ENCODE measurements at regions not wholly inside any gene's neighbourhood (a gene's known extent, or its start where the extent isn't known, plus 50 kb on each side); places are given as distances from the start of the nearest gene placed in this dataset.
"Not testable (repeated sequence)": the region's sequence is repeated elsewhere in the genome, so short reads cannot be mapped to it uniquely, and the experiment has no call there.

DNA sequence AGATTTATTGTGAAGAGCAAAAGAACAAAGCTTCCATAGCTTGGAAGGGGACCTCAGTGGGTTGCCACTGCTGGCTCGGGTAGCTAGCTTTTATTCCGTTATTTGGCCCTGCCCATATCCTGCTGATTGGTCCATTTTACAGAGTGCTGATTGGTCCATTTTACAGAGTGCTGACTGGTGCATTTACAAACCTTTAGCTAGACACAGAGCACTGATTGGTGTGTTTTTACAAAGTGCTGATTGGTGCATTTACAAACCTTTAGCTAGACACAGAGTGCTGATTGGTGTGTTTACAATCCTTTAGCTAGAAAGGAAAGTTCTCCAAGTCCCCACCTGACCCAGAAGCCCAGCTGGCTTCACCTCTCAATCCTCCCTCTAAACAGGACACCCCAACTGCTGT is 91.6 kb downstream of the EBLN2 start:
- H4K91ac ChIP-seq (ENCODE audit: low read length); H3K9ac ChIP-seq (ENCODE audit: low read length); H2BK5ac ChIP-seq (ENCODE audit: low read depth, low read length, poor library complexity, severe bottlenecking); H3K4me3 ChIP-seq (ENCODE audit: insufficient read depth in 1 of 2, low read depth in 1 of 2, low read length in 2 of 2); DNase-seq; H3K9me3 ChIP-seq (ENCODE audit: control insufficient read depth, low read length); H2BK12ac ChIP-seq (ENCODE audit: low read length in 2 of 2); H2BK15ac ChIP-seq (ENCODE audit: low read depth, poor library complexity, severe bottlenecking); H3K36me3 ChIP-seq (ENCODE audit: control insufficient read depth in 1 of 2, insufficient read depth in 2 of 2, low read depth in 1 of 2, low read length in 2 of 2); H2AFZ ChIP-seq (ENCODE audit: low read depth, low read length); H3K79me1 ChIP-seq (replicated peaks; ENCODE audit: low read length, poor library complexity, severe bottlenecking); H3K4me2 ChIP-seq (ENCODE audit: low read length, poor library complexity, severe bottlenecking); H3K18ac ChIP-seq (ENCODE audit: low read depth in 1 of 2, low read length in 2 of 2); H2BK120ac ChIP-seq (ENCODE audit: low read depth, low read length); H4K8ac ChIP-seq (ENCODE audit: low read length); H3K23ac ChIP-seq (ENCODE audit: low read length in 2 of 2); H3K4ac ChIP-seq (ENCODE audit: low read depth in 1 of 2, low read length in 2 of 2); H3K4me1 ChIP-seq (ENCODE audit: control insufficient read depth, insufficient read depth, low read depth, low read length); H2AK5ac ChIP-seq (ENCODE audit: low read length, severe bottlenecking); H3K14ac ChIP-seq (ENCODE audit: low read length in 2 of 2); H3K27ac ChIP-seq (ENCODE audit: low read length, poor library complexity, severe bottlenecking): not testable (repeated sequence)
- 81% methylated on average over 2 of the region's 2 CpGs for WGBS
- peaks cover 0 to 25% of the 10 kb centered on the region in 2 experiments for H3K27me3 ChIP-seq (ENCODE audit: control insufficient read depth in 1 of 2, insufficient read depth in 1 of 2, low read length in 2 of 2)

DNA sequence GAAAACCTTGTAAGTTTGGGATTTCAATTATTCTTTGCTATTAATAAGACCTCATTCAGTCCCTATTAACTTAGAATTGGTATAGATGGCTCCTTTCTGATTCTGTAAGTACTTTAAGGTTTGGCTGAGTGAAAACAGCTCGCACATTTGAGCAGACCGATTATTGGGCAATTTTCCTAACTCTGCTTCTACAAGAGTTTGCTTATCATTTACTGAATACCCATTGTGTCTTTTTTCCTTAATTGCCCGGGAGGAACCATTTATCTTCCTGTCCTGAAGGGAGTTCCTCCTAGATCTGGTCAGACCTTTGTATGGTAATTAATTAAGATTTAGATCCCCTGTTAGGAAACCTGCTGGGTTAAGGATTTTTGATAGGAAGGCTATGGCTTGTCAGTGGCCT is 92.8 kb downstream of the EBLN2 start:
- H3K4me2 ChIP-seq (ENCODE audit: low read length, poor library complexity, severe bottlenecking) = not testable (repeated sequence)
- 76% methylated on average over 3 of the region's 3 CpGs for WGBS
- H3K27me3 ChIP-seq (ENCODE audit: control insufficient read depth in 1 of 2, insufficient read depth in 1 of 2, low read length in 2 of 2) = peaks cover 0 to 25% of the 10 kb centered on the region in 2 experiments

GRCh38 chr3:73155441-73155840 is 94.0 kb downstream of the EBLN2 start:
- DNase-seq; H2BK15ac ChIP-seq (ENCODE audit: low read depth, poor library complexity, severe bottlenecking); H3K9ac ChIP-seq (ENCODE audit: low read length); H2AFZ ChIP-seq (ENCODE audit: low read depth, low read length); H3K14ac ChIP-seq (ENCODE audit: low read length in 2 of 2); H3K4me3 ChIP-seq (ENCODE audit: insufficient read depth in 1 of 2, low read depth in 1 of 2, low read length in 2 of 2); H3K79me1 ChIP-seq (replicated peaks; ENCODE audit: low read length, poor library complexity, severe bottlenecking); H3K4me2 ChIP-seq (ENCODE audit: low read length, poor library complexity, severe bottlenecking); H2BK5ac ChIP-seq (ENCODE audit: low read depth, low read length, poor library complexity, severe bottlenecking); H4K91ac ChIP-seq (ENCODE audit: low read length); H3K36me3 ChIP-seq (ENCODE audit: control insufficient read depth in 1 of 2, insufficient read depth in 2 of 2, low read depth in 1 of 2, low read length in 2 of 2); H3K27ac ChIP-seq (ENCODE audit: low read length, poor library complexity, severe bottlenecking); H3K9me3 ChIP-seq (ENCODE audit: control insufficient read depth, low read length); H2AK5ac ChIP-seq (ENCODE audit: low read length, severe bottlenecking); H3K4me1 ChIP-seq (ENCODE audit: control insufficient read depth, insufficient read depth, low read depth, low read length); H3K23ac ChIP-seq (ENCODE audit: low read length in 2 of 2); H3K4ac ChIP-seq (ENCODE audit: low read depth in 1 of 2, low read length in 2 of 2); H2BK12ac ChIP-seq (ENCODE audit: low read length in 2 of 2); H4K8ac ChIP-seq (ENCODE audit: low read length); H3K18ac ChIP-seq (ENCODE audit: low read depth in 1 of 2, low read length in 2 of 2); H2BK120ac ChIP-seq (ENCODE audit: low read depth, low read length): not testable (repeated sequence)
- H3K27me3 ChIP-seq (ENCODE audit: control insufficient read depth in 1 of 2, insufficient read depth in 1 of 2, low read length in 2 of 2) = peaks cover 0 to 30% of the 10 kb centered on the region in 2 experiments
- 100% methylated on average over 3 of the region's 3 CpGs for WGBS

More for the DNA sequence above, 92.8 kb downstream of the EBLN2 start:
- not testable (repeated sequence) for H2BK120ac ChIP-seq (ENCODE audit: low read depth, low read length); H3K27ac ChIP-seq (ENCODE audit: low read length, poor library complexity, severe bottlenecking); H3K14ac ChIP-seq (ENCODE audit: low read length in 2 of 2); H3K4me3 ChIP-seq (ENCODE audit: insufficient read depth in 1 of 2, low read depth in 1 of 2, low read length in 2 of 2); H3K23ac ChIP-seq (ENCODE audit: low read length in 2 of 2); H2BK5ac ChIP-seq (ENCODE audit: low read depth, low read length, poor library complexity, severe bottlenecking); DNase-seq; H2AK5ac ChIP-seq (ENCODE audit: low read length, severe bottlenecking); H2BK15ac ChIP-seq (ENCODE audit: low read depth, poor library complexity, severe bottlenecking); H3K36me3 ChIP-seq (ENCODE audit: control insufficient read depth in 1 of 2, insufficient read depth in 2 of 2, low read depth in 1 of 2, low read length in 2 of 2); H3K9me3 ChIP-seq (ENCODE audit: control insufficient read depth, low read length); H2BK12ac ChIP-seq (ENCODE audit: low read length in 2 of 2); H3K18ac ChIP-seq (ENCODE audit: low read depth in 1 of 2, low read length in 2 of 2); H3K79me1 ChIP-seq (replicated peaks; ENCODE audit: low read length, poor library complexity, severe bottlenecking); H4K91ac ChIP-seq (ENCODE audit: low read length); H4K8ac ChIP-seq (ENCODE audit: low read length); H3K4ac ChIP-seq (ENCODE audit: low read depth in 1 of 2, low read length in 2 of 2); H3K4me1 ChIP-seq (ENCODE audit: control insufficient read depth, insufficient read depth, low read depth, low read length); H2AFZ ChIP-seq (ENCODE audit: low read depth, low read length); H3K9ac ChIP-seq (ENCODE audit: low read length)

DNA sequence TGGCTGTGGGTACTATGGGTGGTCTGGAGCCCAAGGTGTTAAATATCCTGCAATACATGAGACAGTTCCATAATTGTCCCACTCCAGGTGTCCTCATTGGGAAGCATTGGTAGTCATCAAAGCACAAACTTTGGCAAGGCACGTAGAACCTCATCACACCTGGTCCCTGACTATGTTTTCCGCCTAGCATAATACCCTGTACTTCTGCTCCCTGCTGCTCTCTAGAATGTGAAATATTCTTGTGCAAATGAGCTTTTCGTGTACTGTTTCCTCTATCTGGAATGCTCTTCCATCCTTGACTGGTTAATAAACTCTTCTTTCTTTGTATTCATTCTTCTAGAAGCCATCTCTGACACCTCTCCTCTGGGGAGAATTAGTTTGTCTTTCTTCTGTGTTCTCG is 103.2 kb downstream of the EBLN2 start:
- H3K9me3 ChIP-seq (ENCODE audit: control insufficient read depth, low read length) = no peaks in the 10 kb centered on the region
- no peak overlapping the region for H2AFZ ChIP-seq (ENCODE audit: low read depth, low read length)
- H2AK5ac ChIP-seq (ENCODE audit: low read length, severe bottlenecking) = no peak overlapping the region
- peaks cover 0 to 26% of the 10 kb centered on the region in 2 experiments for H3K27me3 ChIP-seq (ENCODE audit: control insufficient read depth in 1 of 2, insufficient read depth in 1 of 2, low read length in 2 of 2)
- H3K4ac ChIP-seq (ENCODE audit: low read depth in 1 of 2, low read length in 2 of 2) = no peak overlapping the region
- H3K27ac ChIP-seq (ENCODE audit: low read length, poor library complexity, severe bottlenecking) = no peak overlapping the region
- H2BK15ac ChIP-seq (ENCODE audit: low read depth, poor library complexity, severe bottlenecking) = no peak overlapping the region
- H4K8ac ChIP-seq (ENCODE audit: low read length) = no peak overlapping the region
- DNase-seq = no peak
- no peaks in the 10 kb centered on the region for H3K79me1 ChIP-seq (replicated peaks; ENCODE audit: low read length, poor library complexity, severe bottlenecking)
- H3K4me3 ChIP-seq (ENCODE audit: insufficient read depth in 1 of 2, low read depth in 1 of 2, low read length in 2 of 2) = no peak overlapping the region
- no peak overlapping the region for H4K91ac ChIP-seq (ENCODE audit: low read length)
- no peak overlapping the region for H3K23ac ChIP-seq (ENCODE audit: low read length in 2 of 2)
- no peak overlapping the region for H2BK5ac ChIP-seq (ENCODE audit: low read depth, low read length, poor library complexity, severe bottlenecking)
- no peak overlapping the region for H3K14ac ChIP-seq (ENCODE audit: low read length in 2 of 2)
- no peaks in the 10 kb centered on the region for H3K36me3 ChIP-seq (ENCODE audit: control insufficient read depth in 1 of 2, insufficient read depth in 2 of 2, low read depth in 1 of 2, low read length in 2 of 2)
- no peak overlapping the region for H3K9ac ChIP-seq (ENCODE audit: low read length)
- H2BK12ac ChIP-seq (ENCODE audit: low read length in 2 of 2) = no peak overlapping the region
- H3K4me2 ChIP-seq (ENCODE audit: low read length, poor library complexity, severe bottlenecking) = no peak overlapping the region
- WGBS = 83% methylated on average over 4 of the region's 4 CpGs
- no peak overlapping the region for H3K18ac ChIP-seq (ENCODE audit: low read depth in 1 of 2, low read length in 2 of 2)
- H3K4me1 ChIP-seq (ENCODE audit: control insufficient read depth, insufficient read depth, low read depth, low read length) = no peaks in the 10 kb centered on the region
- H2BK120ac ChIP-seq (ENCODE audit: low read depth, low read length) = no peak overlapping the region
